ENCODE measurements at regions not wholly inside any gene's neighbourhood (a gene's known extent, or its start where the extent isn't known, plus 50 kb on each side); places are given as distances from the start of the nearest gene placed in this dataset.

DNA sequence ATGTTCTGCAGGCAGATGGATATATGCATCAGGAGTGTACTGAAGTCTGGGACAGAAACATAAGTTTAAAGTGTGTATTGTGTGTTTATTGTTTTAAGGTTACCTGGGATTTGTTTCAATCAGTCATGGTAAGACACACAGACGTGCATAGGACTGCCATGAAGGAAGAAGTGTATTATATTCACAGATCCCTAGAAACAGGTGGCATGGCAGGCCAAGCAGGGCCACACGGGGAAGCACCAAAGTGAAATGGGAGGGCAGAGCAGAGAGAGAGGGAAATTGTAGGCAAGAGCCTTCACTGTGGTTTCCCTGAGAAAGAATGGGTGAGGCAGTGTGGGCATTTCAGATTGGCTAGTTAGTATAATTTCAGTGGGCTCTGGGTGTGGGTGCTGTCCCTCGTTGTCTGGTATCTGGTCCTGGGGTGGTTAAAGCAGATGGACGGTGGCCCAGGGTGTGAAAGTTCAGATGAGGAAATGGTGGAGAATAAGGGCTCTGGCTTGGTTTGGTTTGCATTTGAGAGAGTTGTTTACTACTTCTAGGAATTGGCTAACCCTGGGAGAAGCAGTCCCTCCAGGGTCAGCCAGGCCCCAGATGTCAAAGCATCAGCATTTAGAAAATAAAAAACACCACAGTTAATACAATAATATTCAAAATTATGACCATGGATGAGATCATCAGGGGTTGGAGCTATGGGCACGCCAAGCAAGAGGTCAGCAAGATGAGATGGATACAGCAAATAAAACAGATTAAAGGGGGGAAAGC lies 160.0 kb downstream of the LRRC30 start:
- Histone ChIP-seq H3K4me1 (ENCODE audit: insufficient read depth, low read length, severe bottlenecking) (no peaks in the 10 kb centered on the region), H3K36me3 (ENCODE audit: insufficient read depth, low read length) (no peaks in the 10 kb centered on the region), H3F3A (ENCODE audit: insufficient read depth, low read length) (no peaks in the 10 kb centered on the region), H3K4me2 (ENCODE audit: low read length) (no peak overlapping the region), H3K27me3 (ENCODE audit: insufficient read depth, low read length) (no peaks in the 10 kb centered on the region), H3K9me2 (ENCODE audit: low read depth, low read length) (no peaks in the 10 kb centered on the region), H3K4me3 (ENCODE audit: low read depth, low read length, poor library complexity, severe bottlenecking) (no peak overlapping the region), H2AFZ (ENCODE audit: low read length) (no peak overlapping the region), H3K9ac (ENCODE audit: low read length) (no peak overlapping the region), H4K20me1 (ENCODE audit: insufficient read depth, low read length) (no peaks in the 10 kb centered on the region), H3K27ac (ENCODE audit: low read depth, low read length, poor library complexity, severe bottlenecking) (no peak overlapping the region), H3K9me3 (ENCODE audit: low read length) (no peaks in the 10 kb centered on the region), H3K79me2 (ENCODE audit: insufficient read depth, low read length) (no peaks in the 10 kb centered on the region)
- no peak for TF ChIP-seq EZH2 (IDR thresholded peaks at IDR 0.05; ENCODE audit: borderline replicate concordance, low read length)
- TF ChIP-seq, protein P1, sequence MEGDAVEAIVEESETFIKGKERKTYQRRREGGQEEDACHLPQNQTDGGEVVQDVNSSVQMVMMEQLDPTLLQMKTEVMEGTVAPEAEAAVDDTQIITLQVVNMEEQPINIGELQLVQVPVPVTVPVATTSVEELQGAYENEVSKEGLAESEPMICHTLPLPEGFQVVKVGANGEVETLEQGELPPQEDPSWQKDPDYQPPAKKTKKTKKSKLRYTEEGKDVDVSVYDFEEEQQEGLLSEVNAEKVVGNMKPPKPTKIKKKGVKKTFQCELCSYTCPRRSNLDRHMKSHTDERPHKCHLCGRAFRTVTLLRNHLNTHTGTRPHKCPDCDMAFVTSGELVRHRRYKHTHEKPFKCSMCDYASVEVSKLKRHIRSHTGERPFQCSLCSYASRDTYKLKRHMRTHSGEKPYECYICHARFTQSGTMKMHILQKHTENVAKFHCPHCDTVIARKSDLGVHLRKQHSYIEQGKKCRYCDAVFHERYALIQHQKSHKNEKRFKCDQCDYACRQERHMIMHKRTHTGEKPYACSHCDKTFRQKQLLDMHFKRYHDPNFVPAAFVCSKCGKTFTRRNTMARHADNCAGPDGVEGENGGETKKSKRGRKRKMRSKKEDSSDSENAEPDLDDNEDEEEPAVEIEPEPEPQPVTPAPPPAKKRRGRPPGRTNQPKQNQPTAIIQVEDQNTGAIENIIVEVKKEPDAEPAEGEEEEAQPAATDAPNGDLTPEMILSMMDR (IDR thresholded peaks at IDR 0.05; ENCODE audit: low read length), result no peak

GRCh38 chr18:7393080-7393479 lies 162.2 kb downstream of the LRRC30 start:
- no peaks in the 10 kb centered on the region for H3F3A ChIP-seq (ENCODE audit: insufficient read depth, low read length)
- H3K9ac ChIP-seq (ENCODE audit: low read length), result no peak overlapping the region
- no peak overlapping the region for H3K4me3 ChIP-seq (ENCODE audit: low read depth, low read length, poor library complexity, severe bottlenecking)
- H3K27me3 ChIP-seq (ENCODE audit: insufficient read depth, low read length), result no peaks in the 10 kb centered on the region
- no peaks in the 10 kb centered on the region for H3K36me3 ChIP-seq (ENCODE audit: insufficient read depth, low read length)
- no peaks in the 10 kb centered on the region for H3K4me1 ChIP-seq (ENCODE audit: insufficient read depth, low read length, severe bottlenecking)
- no peaks in the 10 kb centered on the region for H4K20me1 ChIP-seq (ENCODE audit: insufficient read depth, low read length)
- no peaks in the 10 kb centered on the region for H3K79me2 ChIP-seq (ENCODE audit: insufficient read depth, low read length)
- no peaks in the 10 kb centered on the region for H3K9me3 ChIP-seq (ENCODE audit: low read length)
- no peak overlapping the region for H2AFZ ChIP-seq (ENCODE audit: low read length)
- H3K27ac ChIP-seq (ENCODE audit: low read depth, low read length, poor library complexity, severe bottlenecking), result no peak overlapping the region
- H3K4me2 ChIP-seq (ENCODE audit: low read length), result no peak overlapping the region
- H3K9me2 ChIP-seq (ENCODE audit: low read depth, low read length), result no peaks in the 10 kb centered on the region
- TF ChIP-seq, protein P1 (IDR thresholded peaks at IDR 0.05; ENCODE audit: low read length), result no peak
- no peak for TF ChIP-seq EZH2 (IDR thresholded peaks at IDR 0.05; ENCODE audit: borderline replicate concordance, low read length)

DNA sequence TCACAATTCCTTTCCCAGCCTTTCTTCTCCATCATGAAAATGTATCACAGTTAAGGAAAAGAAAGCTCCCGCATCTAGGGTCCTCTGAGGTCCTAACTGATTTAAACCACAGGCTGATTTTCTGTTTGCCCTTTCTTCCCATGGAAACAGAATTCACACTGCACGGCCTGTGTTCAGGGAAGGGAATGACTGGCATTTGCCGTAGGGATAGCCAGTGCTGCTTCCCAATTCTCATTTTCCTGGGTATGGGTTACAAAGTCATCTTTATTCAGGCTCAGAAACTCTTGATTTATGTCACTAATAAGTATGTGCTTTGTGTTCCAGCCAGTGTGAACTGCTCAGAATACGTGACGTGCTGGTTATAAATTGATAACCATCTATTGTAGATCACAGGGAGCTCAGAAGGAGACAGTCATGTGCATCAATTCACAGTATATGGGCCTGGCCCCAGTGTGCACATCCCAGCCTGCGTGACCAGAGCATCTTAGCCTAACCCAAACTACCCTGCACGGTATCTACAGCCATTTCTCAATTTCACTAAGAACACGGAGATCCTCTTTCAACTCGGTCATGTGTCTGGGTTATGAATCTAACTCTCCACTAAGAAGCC lies 163.3 kb downstream of the LRRC30 start:
- Histone ChIP-seq H2AFZ (ENCODE audit: low read length) (no peak overlapping the region), H3K4me3 (ENCODE audit: low read depth, low read length, poor library complexity, severe bottlenecking) (no peak overlapping the region), H3K27ac (ENCODE audit: low read depth, low read length, poor library complexity, severe bottlenecking) (no peak overlapping the region), H3F3A (ENCODE audit: insufficient read depth, low read length) (no peaks in the 10 kb centered on the region), H3K4me1 (ENCODE audit: insufficient read depth, low read length, severe bottlenecking) (no peaks in the 10 kb centered on the region), H3K9me3 (ENCODE audit: low read length) (no peaks in the 10 kb centered on the region), H3K4me2 (ENCODE audit: low read length) (no peak overlapping the region), H3K36me3 (ENCODE audit: insufficient read depth, low read length) (no peaks in the 10 kb centered on the region), H3K79me2 (ENCODE audit: insufficient read depth, low read length) (no peaks in the 10 kb centered on the region), H3K27me3 (ENCODE audit: insufficient read depth, low read length) (no peaks in the 10 kb centered on the region), H3K9ac (ENCODE audit: low read length) (no peak overlapping the region), H3K9me2 (ENCODE audit: low read depth, low read length) (no peaks in the 10 kb centered on the region), H4K20me1 (ENCODE audit: insufficient read depth, low read length) (no peaks in the 10 kb centered on the region)
- no peak for TF ChIP-seq EZH2 (IDR thresholded peaks at IDR 0.05; ENCODE audit: borderline replicate concordance, low read length)
- TF ChIP-seq, protein P1 (IDR thresholded peaks at IDR 0.05; ENCODE audit: low read length), result no peak
